ENCODE measurements at regions not wholly inside any gene's neighbourhood (a gene's known extent, or its start where the extent isn't known, plus 50 kb on each side); places are given as distances from the start of the nearest gene placed in this dataset.

GRCh38 chr5:33188089-33188488 lies 252.7 kb upstream of the TARS1 start:
- TF ChIP-seq EZH2phosphoT487 (IDR thresholded peaks at IDR 0.05; ENCODE audit: borderline replicate concordance, low read length) (no peak), CTCF (IDR thresholded peaks at IDR 0.05; ENCODE audit: low read depth, low read length, poor library complexity, severe bottlenecking) (no peak)
- Histone ChIP-seq H3K9me2 (replicated peaks; ENCODE audit: control insufficient read depth, low read length) (no peaks in the 10 kb centered on the region), H3F3A (ENCODE audit: control insufficient read depth, insufficient read depth) (no peaks in the 10 kb centered on the region), H3K4me3 (ENCODE audit: low read length) (no peak overlapping the region), H3K4me1 (ENCODE audit: control insufficient read depth, low read length) (no peaks in the 10 kb centered on the region), H3K79me2 (ENCODE audit: control insufficient read depth, low read length) (no peaks in the 10 kb centered on the region), H3K4me2 (ENCODE audit: low read length) (no peak overlapping the region), H4K20me1 (ENCODE audit: control insufficient read depth, insufficient read depth, low read depth, low read length) (no peaks in the 10 kb centered on the region), H3K9me3 (ENCODE audit: control insufficient read depth, insufficient read depth, low read length) (no peaks in the 10 kb centered on the region), H3K27ac (ENCODE audit: low read depth, low read length) (no peak overlapping the region), H3K36me3 (ENCODE audit: control insufficient read depth, low read length) (no peaks in the 10 kb centered on the region), H3K27me3 (ENCODE audit: control insufficient read depth, low read length) (no peaks in the 10 kb centered on the region)

GRCh38 chr5:33194914-33195313 lies 245.9 kb upstream of the TARS1 start:
- no peaks in the 10 kb centered on the region for H3K9me3 ChIP-seq (ENCODE audit: control insufficient read depth, insufficient read depth, low read length)
- H3K79me2 ChIP-seq (ENCODE audit: control insufficient read depth, low read length): no peaks in the 10 kb centered on the region
- no peak overlapping the region for H3K27ac ChIP-seq (ENCODE audit: low read depth, low read length)
- TF ChIP-seq CTCF (IDR thresholded peaks at IDR 0.05; ENCODE audit: low read depth, low read length, poor library complexity, severe bottlenecking): no peak
- no peak for TF ChIP-seq EZH2phosphoT487 (IDR thresholded peaks at IDR 0.05; ENCODE audit: borderline replicate concordance, low read length)
- H3K9me2 ChIP-seq (replicated peaks; ENCODE audit: control insufficient read depth, low read length): no peaks in the 10 kb centered on the region
- H3K4me1 ChIP-seq (ENCODE audit: control insufficient read depth, low read length): no peaks in the 10 kb centered on the region
- no peaks in the 10 kb centered on the region for H3K27me3 ChIP-seq (ENCODE audit: control insufficient read depth, low read length)
- H4K20me1 ChIP-seq (ENCODE audit: control insufficient read depth, insufficient read depth, low read depth, low read length): no peaks in the 10 kb centered on the region
- no peaks in the 10 kb centered on the region for H3F3A ChIP-seq (ENCODE audit: control insufficient read depth, insufficient read depth)
- H3K4me3 ChIP-seq (ENCODE audit: low read length): no peak overlapping the region
- H3K4me2 ChIP-seq (ENCODE audit: low read length): no peak overlapping the region
- no peaks in the 10 kb centered on the region for H3K36me3 ChIP-seq (ENCODE audit: control insufficient read depth, low read length)

- Histone ChIP-seq H3K4me3 (ENCODE audit: low read length) (no peak overlapping the region), H3K4me1 (ENCODE audit: control insufficient read depth, low read length) (no peaks in the 10 kb centered on the region), H3K4me2 (ENCODE audit: low read length) (no peak overlapping the region), H3K9me2 (replicated peaks; ENCODE audit: control insufficient read depth, low read length) (no peaks in the 10 kb centered on the region), H3K36me3 (ENCODE audit: control insufficient read depth, low read length) (no peaks in the 10 kb centered on the region), H4K20me1 (ENCODE audit: control insufficient read depth, insufficient read depth, low read depth, low read length) (no peaks in the 10 kb centered on the region), H3K9me3 (ENCODE audit: control insufficient read depth, insufficient read depth, low read length) (no peaks in the 10 kb centered on the region), H3K27ac (ENCODE audit: low read depth, low read length) (no peak overlapping the region), H3K27me3 (ENCODE audit: control insufficient read depth, low read length) (no peaks in the 10 kb centered on the region), H3K79me2 (ENCODE audit: control insufficient read depth, low read length) (no peaks in the 10 kb centered on the region), H3F3A (ENCODE audit: control insufficient read depth, insufficient read depth) (no peaks in the 10 kb centered on the region)
- TF ChIP-seq CTCF (IDR thresholded peaks at IDR 0.05; ENCODE audit: low read depth, low read length, poor library complexity, severe bottlenecking) (no peak), EZH2phosphoT487 (IDR thresholded peaks at IDR 0.05; ENCODE audit: borderline replicate concordance, low read length) (no peak)
Measured at GRCh38 chr5:33195431-33196165, 245.2 kb upstream of the TARS1 start.

All from DOHH2 (cell line).